PC-9 (cell line): ENCODE measurements at regions not wholly inside any gene's neighbourhood (a gene's known extent, or its start where the extent isn't known, plus 50 kb on each side); places are given as distances from the start of the nearest gene placed in this dataset.

Experiments
- EZH2 ChIP-seq: fragments of 200-600 bp; sonication (generic); IDR thresholded peaks from 2 replicates; pipeline ENCODE4 v1.8.0; 2017; ENCODE audit warnings: antibody characterized with exemption, low read depth
- TF ChIP-seq, protein P1 (sequence below): fragments of 200-600 bp; sonication (generic); conservative IDR thresholded peaks from 2 replicates; pipeline ENCODE4 v1.6.1; 2017; ENCODE audit warnings: mixed run types, antibody characterized with exemption, mild to moderate bottlenecking, moderate library complexity

DNA sequence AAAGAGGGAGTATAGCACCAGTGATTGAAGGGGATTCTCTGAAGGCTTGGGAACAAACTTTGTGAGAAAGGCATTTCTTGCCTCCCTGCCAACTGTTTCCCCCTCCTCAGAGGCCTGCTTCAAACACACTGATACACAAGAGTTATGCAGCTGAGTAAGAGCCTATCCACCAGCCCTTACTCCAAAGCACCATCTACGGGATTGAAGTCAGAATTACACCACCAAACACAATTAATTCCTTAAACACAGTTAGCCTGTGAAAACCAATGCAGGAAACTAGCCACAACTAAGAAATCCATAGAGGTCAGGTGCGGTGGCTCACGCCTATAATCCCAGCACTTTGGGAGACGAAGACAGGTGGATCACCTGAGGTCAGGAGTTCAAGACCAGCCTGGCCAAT lies 138.3 kb downstream of the SHCBP1 start:
- TF ChIP-seq EZH2, result no peak
- TF ChIP-seq, protein P1, sequence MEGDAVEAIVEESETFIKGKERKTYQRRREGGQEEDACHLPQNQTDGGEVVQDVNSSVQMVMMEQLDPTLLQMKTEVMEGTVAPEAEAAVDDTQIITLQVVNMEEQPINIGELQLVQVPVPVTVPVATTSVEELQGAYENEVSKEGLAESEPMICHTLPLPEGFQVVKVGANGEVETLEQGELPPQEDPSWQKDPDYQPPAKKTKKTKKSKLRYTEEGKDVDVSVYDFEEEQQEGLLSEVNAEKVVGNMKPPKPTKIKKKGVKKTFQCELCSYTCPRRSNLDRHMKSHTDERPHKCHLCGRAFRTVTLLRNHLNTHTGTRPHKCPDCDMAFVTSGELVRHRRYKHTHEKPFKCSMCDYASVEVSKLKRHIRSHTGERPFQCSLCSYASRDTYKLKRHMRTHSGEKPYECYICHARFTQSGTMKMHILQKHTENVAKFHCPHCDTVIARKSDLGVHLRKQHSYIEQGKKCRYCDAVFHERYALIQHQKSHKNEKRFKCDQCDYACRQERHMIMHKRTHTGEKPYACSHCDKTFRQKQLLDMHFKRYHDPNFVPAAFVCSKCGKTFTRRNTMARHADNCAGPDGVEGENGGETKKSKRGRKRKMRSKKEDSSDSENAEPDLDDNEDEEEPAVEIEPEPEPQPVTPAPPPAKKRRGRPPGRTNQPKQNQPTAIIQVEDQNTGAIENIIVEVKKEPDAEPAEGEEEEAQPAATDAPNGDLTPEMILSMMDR, result peak; percentile 37; the same call in 1 of the 2 replicates
